AG04450 (cell line): ENCODE measurements at regions not wholly inside any gene's neighbourhood (a gene's known extent, or its start where the extent isn't known, plus 50 kb on each side); places are given as distances from the start of the nearest gene placed in this dataset.

Experiments
- CTCF ChIA-PET: fragments of 300-600, 350-600 bp; formaldehyde crosslinking; extraction: SDS; loops from one replicate; lab custom pipeline; 2022; ENCODE audit warnings: antibody characterized with exemption, inconsistent platforms; lab: Charles Lee
- POLR2A ChIA-PET: fragments of 350-600 bp; formaldehyde crosslinking; extraction: SDS; loops from one replicate; lab custom pipeline; 2021; ENCODE audit warnings: antibody characterized with exemption, inconsistent platforms; lab: Yijun Ruan, JAX
- DNase-seq: peaks from one replicate; pipeline ENCODE4 v3.0.0-alpha.2; 2011; ENCODE audit warnings: low read depth, low spot score
- H3K27ac ChIP-seq: one replicate; pipeline ENCODE4 v1.5.1; 2012; ENCODE audit warnings: low read depth, low read length, control low read depth
- H3K27me3 ChIP-seq: one replicate; pipeline ENCODE4 v1.6.0; 2012; ENCODE audit warnings: low read length; ENCODE audit not compliant: control insufficient read depth, insufficient read depth
- H3K4me3 ChIP-seq: 2 replicates; pipeline ENCODE4 v1.5.1; 2011; ENCODE audit warnings: mild to moderate bottlenecking, low read depth, low read length, control low read depth
- H3K9me3 ChIP-seq: 2 replicates; pipeline ENCODE4 v1.5.1; 2012; ENCODE audit warnings: low read length; ENCODE audit not compliant: control insufficient read depth, insufficient read depth
- CTCF ChIP-seq: IDR thresholded peaks from 2 replicates; pipeline ENCODE4 v1.5.1; 2011; ENCODE audit warnings: low read depth, low read length, control low read depth, inconsistent platforms

- TF ChIP-seq CTCF: no peak
- Histone ChIP-seq H3K27ac (no peak overlapping the region), H3K9me3 (no peaks in the 10 kb centered on the region), H3K27me3 (no peaks in the 10 kb centered on the region), H3K4me3 (no peak overlapping the region)
- ChIA-PET POLR2A (no interaction called here), CTCF (no interaction called here)
- no peak for DNase-seq
Observed at GRCh38 chr6:83792846-83793245, 60.3 kb upstream of the RIPPLY2 start.

GRCh38 chr6:83781506-83781905 lies 71.7 kb upstream of the RIPPLY2 start:
- Histone ChIP-seq H3K4me3 (no peak overlapping the region), H3K9me3 (no peaks in the 10 kb centered on the region), H3K27me3 (no peaks in the 10 kb centered on the region), H3K27ac (no peak overlapping the region)
- no peak for DNase-seq
- ChIA-PET POLR2A (no interaction called here), CTCF (no interaction called here)
- TF ChIP-seq CTCF: no peak

GRCh38 chr6:83770910-83771309 lies 62.0 kb upstream of the SNAP91 start:
- Histone ChIP-seq H3K9me3 (no peaks in the 10 kb centered on the region), H3K27ac (no peak overlapping the region), H3K4me3 (no peak overlapping the region), H3K27me3 (no peaks in the 10 kb centered on the region)
- DNase-seq: no peak
- TF ChIP-seq CTCF: no peak
- CTCF ChIA-PET: no interaction called here
- POLR2A ChIA-PET: no interaction called here

GRCh38 chr6:83769413-83769812 lies 60.5 kb upstream of the SNAP91 start:
- CTCF ChIA-PET: no interaction called here
- no peaks in the 10 kb centered on the region for H3K27me3 ChIP-seq
- no peaks in the 10 kb centered on the region for H3K9me3 ChIP-seq
- POLR2A ChIA-PET: interaction anchor here (0.6 kb wide), 1 partner anchor 1230 kb away, joined by 3 read pairs; no protein-coding TSS in a partner anchor
- H3K4me3 ChIP-seq: no peak overlapping the region
- TF ChIP-seq CTCF: no peak
- no peak for DNase-seq
- no peak overlapping the region for H3K27ac ChIP-seq

- Histone ChIP-seq H3K9me3 (no peaks in the 10 kb centered on the region), H3K4me3 (no peak overlapping the region), H3K27ac (no peak overlapping the region), H3K27me3 (no peaks in the 10 kb centered on the region)
- CTCF ChIA-PET: no interaction called here
- POLR2A ChIA-PET: no interaction called here
- TF ChIP-seq CTCF: no peak
- DNase-seq: no peak
Observed at GRCh38 chr6:83767033-83767432, 58.1 kb upstream of the SNAP91 start.
